Stimulated activated naive CD4-positive, alpha-beta T cell treated with Interleukin-2 at 50 U/mL for 16 hours (primary cell): ENCODE measurements at regions not wholly inside any gene's neighbourhood (a gene's known extent, or its start where the extent isn't known, plus 50 kb on each side); places are given as distances from the start of the nearest gene placed in this dataset.

Experiments used
- DNase-seq: peaks from one replicate; lab custom pipeline; 2025; lab: John Stamatoyannopoulos, UW

- no peak for DNase-seq
Observed at GRCh38 chr6:147621263-147621662, 112.8 kb downstream of the SAMD5 start.

DNA sequence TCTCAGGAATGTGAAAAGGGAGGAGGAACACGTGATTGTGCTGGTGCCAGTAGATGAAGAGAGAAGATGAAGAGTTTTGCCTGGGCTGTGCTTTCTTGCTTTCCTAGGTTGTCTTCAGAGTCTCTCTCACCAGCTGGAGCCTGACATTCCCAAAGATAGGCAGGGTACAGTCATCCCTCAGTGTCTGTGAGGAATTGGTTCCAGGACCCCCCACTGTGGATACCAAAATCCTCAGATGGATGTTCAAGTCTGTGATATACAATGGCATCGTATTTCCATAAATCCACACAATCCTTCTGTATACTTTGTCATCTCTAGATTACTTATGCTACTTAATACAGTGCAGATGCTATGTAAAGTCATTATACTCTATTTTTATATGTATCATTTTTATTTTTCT is 113.5 kb downstream of the SAMD5 start:
- DNase-seq, result no peak

GRCh38 chr6:147624946-147625515 is 116.5 kb downstream of the SAMD5 start:
- no peak for DNase-seq

DNA sequence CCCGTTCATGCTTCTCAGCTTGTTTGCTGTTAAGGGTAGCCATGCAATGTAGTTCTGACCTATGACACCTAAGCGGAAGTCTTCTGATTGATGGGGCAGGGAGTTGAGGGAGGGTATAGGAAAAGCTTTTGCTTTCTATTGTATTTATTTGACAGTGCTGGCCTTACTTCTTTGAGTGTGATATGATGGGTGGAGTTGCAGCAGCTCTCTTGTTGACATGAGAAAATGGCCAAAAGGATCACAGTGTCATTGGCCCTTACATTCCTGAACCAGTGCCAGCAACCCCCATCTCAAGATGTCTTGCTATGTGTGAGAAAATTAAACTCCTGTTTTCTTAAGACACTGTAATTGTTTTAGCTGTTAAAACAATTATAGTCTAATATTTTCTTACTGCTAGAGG is 117.5 kb downstream of the SAMD5 start:
- no peak for DNase-seq

GRCh38 chr6:147627411-147627810 is 118.9 kb downstream of the SAMD5 start:
- DNase-seq, result no peak

DNA sequence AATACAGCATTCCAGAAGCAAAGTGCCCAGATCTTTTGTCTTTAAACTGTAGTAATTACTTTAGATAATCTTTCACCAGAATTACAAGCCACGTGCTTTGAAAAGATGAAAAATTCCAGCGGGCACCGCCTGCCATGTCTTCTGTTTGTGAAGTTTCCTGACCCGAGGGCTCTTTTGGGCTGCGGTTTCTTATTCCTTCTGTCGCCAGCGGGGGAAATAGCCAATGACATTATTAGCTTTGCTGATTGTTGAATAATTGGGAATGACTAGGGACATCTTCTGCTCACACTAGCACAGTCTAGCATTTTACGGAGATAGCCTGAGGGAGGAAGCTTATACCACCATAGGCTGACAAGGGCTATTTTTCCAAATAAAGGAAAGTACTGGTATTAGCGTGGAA is 124.7 kb downstream of the SAMD5 start:
- DNase-seq, result no peak

GRCh38 chr6:147637620-147638195 is 129.2 kb downstream of the SAMD5 start:
- DNase-seq, result no peak

DNA sequence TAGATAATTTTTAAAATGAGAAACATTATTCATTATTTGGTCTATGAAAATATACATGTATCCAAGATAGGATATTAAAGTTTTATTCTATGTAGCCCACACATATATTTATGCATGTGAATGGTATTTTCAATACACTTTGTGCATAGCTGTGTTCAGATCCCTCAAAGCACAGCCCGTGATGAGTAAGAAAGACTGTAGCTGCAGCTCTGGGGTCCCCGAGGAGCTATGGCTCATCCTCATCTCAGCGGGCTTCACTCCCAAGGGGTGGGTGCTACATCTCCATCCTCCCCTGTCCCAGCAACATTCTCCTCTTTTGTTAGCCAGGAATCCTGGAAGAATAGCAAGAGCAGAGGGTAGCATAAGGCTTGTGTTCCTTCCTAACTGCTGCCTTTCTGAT is 130.8 kb downstream of the SAMD5 start:
- no peak for DNase-seq

DNA sequence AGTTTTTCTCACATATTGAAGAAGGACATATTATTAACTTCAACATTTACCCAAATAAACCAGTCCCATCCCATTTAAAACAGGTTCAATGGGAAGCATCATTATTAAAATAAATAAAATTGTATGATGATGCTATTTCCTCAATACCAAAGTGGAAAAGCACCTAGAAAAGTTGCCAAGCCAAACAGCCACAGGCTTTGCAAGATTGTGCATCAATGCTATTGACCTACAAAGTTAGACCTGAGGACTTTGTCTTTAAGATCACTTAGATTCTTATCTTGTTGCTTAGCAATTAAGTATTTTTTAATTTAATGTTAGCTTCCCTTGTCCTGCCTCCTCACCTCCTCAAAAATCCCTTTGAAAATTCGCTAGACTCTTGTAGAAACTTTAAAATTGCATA is 132.1 kb downstream of the SAMD5 start:
- no peak for DNase-seq

- no peak for DNase-seq
Observed at GRCh38 chr6:147641511-147641910, 133.0 kb downstream of the SAMD5 start.

DNA sequence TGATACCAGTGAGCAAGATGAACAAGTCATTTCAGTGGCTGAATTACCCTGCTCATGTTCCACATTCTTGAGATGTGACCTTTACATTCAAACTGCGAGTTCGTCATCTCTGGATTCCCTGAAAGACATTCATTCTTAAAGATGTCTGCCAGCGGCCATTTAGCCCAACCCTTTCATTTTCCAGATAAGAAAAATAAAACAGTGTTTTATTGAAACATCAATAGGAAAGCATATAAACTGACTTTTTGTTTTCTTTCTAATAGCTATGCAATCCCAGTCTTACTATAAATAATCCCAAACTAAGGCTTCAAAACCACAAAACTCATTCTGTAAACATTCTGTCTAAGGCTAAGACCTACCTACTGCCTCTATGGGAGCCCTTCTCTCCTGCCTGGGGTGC is 134.0 kb downstream of the SAMD5 start:
- DNase-seq, result no peak

- DNase-seq, result no peak
Observed at GRCh38 chr6:147643341-147644200, 135.1 kb downstream of the SAMD5 start.

GRCh38 chr6:147648916-147649315 is 140.4 kb downstream of the SAMD5 start:
- DNase-seq, result no peak

DNA sequence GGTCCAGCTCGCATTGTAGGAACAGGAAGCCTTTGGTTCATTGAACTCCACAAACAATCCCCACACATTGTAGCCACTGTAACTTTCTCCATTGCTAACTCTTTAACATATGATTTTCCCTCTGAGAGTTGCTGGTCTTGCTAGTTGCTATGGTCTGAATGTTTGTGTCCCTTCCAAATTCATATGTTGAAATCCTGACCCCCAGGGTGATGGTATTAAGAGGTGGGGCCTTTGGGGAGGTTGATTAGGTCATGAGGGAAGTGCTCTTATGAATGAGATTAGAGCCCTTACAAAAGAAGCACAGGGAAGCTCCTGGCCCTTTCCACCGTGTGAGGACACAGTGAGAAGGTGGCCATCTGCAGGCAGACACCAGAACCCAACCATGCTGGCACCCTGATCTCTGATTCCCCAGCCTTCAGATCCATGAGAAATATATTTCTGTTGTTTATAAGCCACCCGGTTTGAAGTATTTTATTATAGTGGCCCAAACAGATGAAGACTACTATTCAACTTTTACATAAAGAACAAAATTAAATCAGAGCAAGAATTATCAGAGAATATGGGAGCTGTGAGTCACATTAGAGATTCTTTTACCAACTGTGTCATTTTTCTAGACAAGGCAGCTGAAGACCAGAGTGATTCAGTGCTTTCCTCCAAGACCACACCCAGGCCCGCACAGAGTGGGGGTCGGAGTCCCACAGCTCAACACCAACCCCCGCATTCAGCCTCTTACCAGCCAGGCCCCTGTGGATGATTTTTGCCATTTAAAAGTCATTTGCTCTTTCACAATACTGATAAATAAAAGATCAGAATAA is 143.0 kb downstream of the SAMD5 start:
- no peak for DNase-seq

- DNase-seq, result no peak
Observed at GRCh38 chr6:147653631-147654030, 145.1 kb downstream of the SAMD5 start.

GRCh38 chr6:147654103-147654845 is 145.8 kb downstream of the SAMD5 start:
- no peak for DNase-seq

GRCh38 chr6:147660334-147661311 is 152.1 kb downstream of the SAMD5 start:
- no peak for DNase-seq

GRCh38 chr6:147662646-147663045 is 154.2 kb downstream of the SAMD5 start:
- no peak for DNase-seq

GRCh38 chr6:147664092-147664491 is 155.6 kb downstream of the SAMD5 start:
- DNase-seq, result no peak

DNA sequence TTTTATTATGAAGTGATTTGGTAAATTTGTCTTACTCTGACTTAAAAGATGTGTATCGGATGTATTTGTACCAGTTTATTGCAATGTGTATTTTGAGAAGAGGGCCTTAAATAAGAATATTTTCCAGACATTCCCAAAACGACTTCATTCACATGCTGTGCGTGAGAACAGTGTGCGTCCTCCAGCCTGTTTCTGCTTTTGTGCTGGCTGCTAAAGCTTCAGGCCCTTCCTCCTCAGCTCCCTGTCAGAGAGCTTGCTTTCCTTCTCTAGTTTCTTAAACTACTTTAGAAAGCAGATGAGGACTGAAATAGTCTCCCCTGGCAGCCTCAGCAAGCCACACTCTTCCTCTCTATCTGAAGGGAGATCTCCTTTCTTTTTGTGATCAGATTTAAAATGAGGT is 157.8 kb downstream of the SAMD5 start:
- DNase-seq, result no peak

GRCh38 chr6:147667082-147667481 is 158.6 kb downstream of the SAMD5 start:
- no peak for DNase-seq
